ENCODE measurements at regions not wholly inside any gene's neighbourhood (a gene's known extent, or its start where the extent isn't known, plus 50 kb on each side); places are given as distances from the start of the nearest gene placed in this dataset.

DNA sequence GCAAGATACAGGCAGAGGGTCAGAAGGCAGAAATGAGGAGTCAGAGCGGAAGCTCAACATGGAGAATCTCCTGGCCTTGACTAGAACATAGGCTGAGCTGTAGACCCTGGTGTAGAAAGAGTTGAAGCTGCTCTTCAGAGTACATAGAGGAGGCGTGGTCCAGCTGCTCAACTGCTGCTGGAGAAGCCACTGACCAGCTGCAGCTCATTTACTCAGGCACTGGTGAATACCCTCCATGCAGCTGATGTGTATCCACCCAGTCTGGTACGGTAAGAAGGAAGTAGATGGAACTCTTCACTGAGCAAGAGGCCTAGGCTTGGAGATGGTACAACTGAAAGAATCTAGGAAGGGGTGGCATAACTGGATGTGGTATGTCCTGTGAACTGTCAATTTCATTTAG lies 148.8 kb upstream of the DHRS4 start:
- no peaks in the 10 kb centered on the region for H3K9me2 ChIP-seq (ENCODE audit: insufficient read depth)
- intact Hi-C loops (cut with micrococcal nuclease; ENCODE audit: unreplicated experiment), result no loop called here
- H3K79me2 ChIP-seq (ENCODE audit: low read depth), result no peaks in the 10 kb centered on the region
- no peaks in the 10 kb centered on the region for H4K20me1 ChIP-seq (ENCODE audit: insufficient read depth)
- ChIA-PET CTCF (no interaction called here), POLR2A (ENCODE audit: unreplicated experiment) (interaction anchor here (0.6 kb wide), 1 partner anchor 108 kb away, joined by 10 read pairs; no protein-coding TSS in a partner anchor)
- no peak overlapping the region for H3K4me2 ChIP-seq
- H3K36me3 ChIP-seq (ENCODE audit: low read depth), result no peaks in the 10 kb centered on the region
- no peaks in the 10 kb centered on the region; the same call in 1 of the 2 replicates for H3K9me3 ChIP-seq (ENCODE audit: insufficient read depth, low read depth)
- no TSS peak for BruUV-seq (replicated peaks)
- no peaks in the 10 kb centered on the region for H3K27me3 ChIP-seq (ENCODE audit: insufficient read depth, low read depth)
- H3K4me1 ChIP-seq (replicated peaks; ENCODE audit: insufficient read depth), result no peaks in the 10 kb centered on the region
- no peak overlapping the region for H3K27ac ChIP-seq
- H3F3A ChIP-seq (ENCODE audit: insufficient read depth, low read depth), result no peaks in the 10 kb centered on the region
- DNase-seq, result no peak
- H2AFZ ChIP-seq, result no peak overlapping the region
- H3K4me3 ChIP-seq, result no peak overlapping the region
- TF ChIP-seq, protein P1, sequence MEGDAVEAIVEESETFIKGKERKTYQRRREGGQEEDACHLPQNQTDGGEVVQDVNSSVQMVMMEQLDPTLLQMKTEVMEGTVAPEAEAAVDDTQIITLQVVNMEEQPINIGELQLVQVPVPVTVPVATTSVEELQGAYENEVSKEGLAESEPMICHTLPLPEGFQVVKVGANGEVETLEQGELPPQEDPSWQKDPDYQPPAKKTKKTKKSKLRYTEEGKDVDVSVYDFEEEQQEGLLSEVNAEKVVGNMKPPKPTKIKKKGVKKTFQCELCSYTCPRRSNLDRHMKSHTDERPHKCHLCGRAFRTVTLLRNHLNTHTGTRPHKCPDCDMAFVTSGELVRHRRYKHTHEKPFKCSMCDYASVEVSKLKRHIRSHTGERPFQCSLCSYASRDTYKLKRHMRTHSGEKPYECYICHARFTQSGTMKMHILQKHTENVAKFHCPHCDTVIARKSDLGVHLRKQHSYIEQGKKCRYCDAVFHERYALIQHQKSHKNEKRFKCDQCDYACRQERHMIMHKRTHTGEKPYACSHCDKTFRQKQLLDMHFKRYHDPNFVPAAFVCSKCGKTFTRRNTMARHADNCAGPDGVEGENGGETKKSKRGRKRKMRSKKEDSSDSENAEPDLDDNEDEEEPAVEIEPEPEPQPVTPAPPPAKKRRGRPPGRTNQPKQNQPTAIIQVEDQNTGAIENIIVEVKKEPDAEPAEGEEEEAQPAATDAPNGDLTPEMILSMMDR (conservative IDR thresholded peaks at IDR 0.05), result no peak
- TF ChIP-seq EZH2 (IDR thresholded peaks at IDR 0.05; ENCODE audit: low read depth), result no peak

DNA sequence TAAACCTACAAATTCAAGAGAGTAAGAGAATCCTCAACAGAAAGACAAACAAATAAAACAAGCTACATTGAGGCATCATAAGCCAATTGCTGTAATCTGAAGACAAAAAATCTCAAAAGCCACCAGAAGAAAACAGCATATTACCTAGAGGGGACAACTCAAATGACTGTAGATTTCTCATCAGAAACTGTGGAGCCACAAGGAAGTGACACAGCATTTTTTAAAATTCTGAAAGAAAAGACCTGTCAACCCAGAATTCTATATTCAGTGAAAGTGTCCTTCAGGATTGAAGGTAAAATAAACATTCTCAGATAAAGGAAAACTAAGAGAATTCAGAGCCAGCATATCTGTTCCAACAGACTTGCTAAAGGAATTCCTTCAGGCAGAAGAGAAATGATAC lies 147.8 kb upstream of the DHRS4 start:
- no peaks in the 10 kb centered on the region for H3K4me1 ChIP-seq (replicated peaks; ENCODE audit: insufficient read depth)
- no peaks in the 10 kb centered on the region for H3F3A ChIP-seq (ENCODE audit: insufficient read depth, low read depth)
- no peak overlapping the region for H3K4me2 ChIP-seq
- no peaks in the 10 kb centered on the region for H4K20me1 ChIP-seq (ENCODE audit: insufficient read depth)
- no peak for DNase-seq
- BruUV-seq (replicated peaks), result no TSS peak
- intact Hi-C loops (cut with micrococcal nuclease; ENCODE audit: unreplicated experiment), result no loop called here
- H3K36me3 ChIP-seq (ENCODE audit: low read depth), result no peaks in the 10 kb centered on the region
- POLR2A ChIA-PET (ENCODE audit: unreplicated experiment), result no interaction called here
- no peaks in the 10 kb centered on the region for H3K79me2 ChIP-seq (ENCODE audit: low read depth)
- no peaks in the 10 kb centered on the region for H3K27me3 ChIP-seq (ENCODE audit: insufficient read depth, low read depth)
- TF ChIP-seq, protein P1 (conservative IDR thresholded peaks at IDR 0.05), result no peak
- TF ChIP-seq EZH2 (IDR thresholded peaks at IDR 0.05; ENCODE audit: low read depth), result no peak
- H3K27ac ChIP-seq, result no peak overlapping the region
- H2AFZ ChIP-seq, result no peak overlapping the region
- CTCF ChIA-PET, result no interaction called here
- no peaks in the 10 kb centered on the region for H3K9me2 ChIP-seq (ENCODE audit: insufficient read depth)
- H3K9me3 ChIP-seq (ENCODE audit: insufficient read depth, low read depth), result no peaks in the 10 kb centered on the region; the same call in 1 of the 2 replicates
- H3K4me3 ChIP-seq, result no peak overlapping the region

DNA sequence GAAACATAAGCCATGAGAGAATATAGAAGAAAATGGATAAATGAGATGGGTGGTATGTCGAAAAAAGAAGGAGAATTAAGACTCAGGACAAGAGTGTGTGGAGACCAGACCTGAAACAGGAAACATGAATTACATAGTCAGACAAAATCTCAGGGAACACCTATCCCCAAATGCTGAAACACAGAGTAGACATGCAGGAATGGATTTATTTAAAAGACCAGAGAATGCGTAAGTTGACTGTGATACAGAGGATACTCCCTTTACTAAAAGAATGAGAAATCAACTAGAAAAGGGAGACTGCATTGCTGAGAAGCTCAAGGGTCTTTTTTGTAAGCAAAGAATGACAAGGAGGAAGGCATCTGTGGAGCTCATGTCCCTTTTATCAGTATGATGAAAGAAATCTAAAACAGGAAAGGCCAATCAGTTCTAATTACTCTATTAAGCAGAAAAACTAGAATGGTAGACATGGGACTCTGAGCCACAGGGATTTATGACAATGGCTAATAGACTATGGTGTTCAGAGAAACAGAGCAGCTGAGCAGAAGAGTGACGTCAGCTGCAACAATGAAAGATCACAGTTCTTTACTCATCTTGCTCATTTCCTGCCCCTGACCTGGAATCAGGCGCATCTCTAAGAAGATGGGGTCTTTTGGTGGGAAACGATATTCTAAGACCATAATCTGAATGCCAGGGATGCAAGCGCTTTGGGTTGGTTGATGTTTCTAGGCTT lies 138.9 kb upstream of the DHRS4 start:
- H3K4me2 ChIP-seq, result no peak overlapping the region
- H3K9me3 ChIP-seq (ENCODE audit: insufficient read depth, low read depth), result no peaks in the 10 kb centered on the region
- H3K79me2 ChIP-seq (ENCODE audit: low read depth), result no peaks in the 10 kb centered on the region
- H3K4me3 ChIP-seq, result no peak overlapping the region
- no peaks in the 10 kb centered on the region for H3F3A ChIP-seq (ENCODE audit: insufficient read depth, low read depth)
- POLR2A ChIA-PET (ENCODE audit: unreplicated experiment), result no interaction called here
- H3K27me3 ChIP-seq (ENCODE audit: insufficient read depth, low read depth), result no peaks in the 10 kb centered on the region
- H3K4me1 ChIP-seq (replicated peaks; ENCODE audit: insufficient read depth), result no peaks in the 10 kb centered on the region
- H3K36me3 ChIP-seq (ENCODE audit: low read depth), result no peaks in the 10 kb centered on the region
- H3K9me2 ChIP-seq (ENCODE audit: insufficient read depth), result no peaks in the 10 kb centered on the region
- H3K27ac ChIP-seq, result no peak overlapping the region
- H2AFZ ChIP-seq, result no peak overlapping the region
- BruUV-seq (replicated peaks), result no TSS peak
- no peak for TF ChIP-seq EZH2 (IDR thresholded peaks at IDR 0.05; ENCODE audit: low read depth)
- TF ChIP-seq, protein P1 (conservative IDR thresholded peaks at IDR 0.05), result no peak
- DNase-seq, result no peak
- no peaks in the 10 kb centered on the region for H4K20me1 ChIP-seq (ENCODE audit: insufficient read depth)
- intact Hi-C loops (cut with micrococcal nuclease; ENCODE audit: unreplicated experiment), result no loop called here
- CTCF ChIA-PET, result no interaction called here

All from PC-9 (cell line).